Trophoblast cell (in vitro differentiated cells and primary cell): ENCODE measurements at regions not wholly inside any gene's neighbourhood (a gene's known extent, or its start where the extent isn't known, plus 50 kb on each side); places are given as distances from the start of the nearest gene placed in this dataset.

Source experiments
- DNase-seq, 2 donors: peaks; one replicate each; pipeline ENCODE4 v3.0.0-alpha.2; 2016
- H2AFZ ChIP-seq: 2 replicates; pipeline ENCODE4 v1.6.1; 2013; ENCODE audit warnings: low read length, moderate library complexity, mild to moderate bottlenecking; ENCODE audit not compliant: insufficient read depth, poor library complexity
- H2AK5ac ChIP-seq: 2 replicates; pipeline ENCODE4 v1.6.1; 2013; ENCODE audit warnings: mild to moderate bottlenecking, low read length
- H2BK120ac ChIP-seq: 2 replicates; pipeline ENCODE4 v1.6.1; 2013; ENCODE audit warnings: low read length, mild to moderate bottlenecking, moderate library complexity; ENCODE audit not compliant: insufficient read depth, poor library complexity
- H2BK12ac ChIP-seq: 2 replicates; pipeline ENCODE4 v1.6.1; 2013; ENCODE audit warnings: mild to moderate bottlenecking, low read length, moderate library complexity
- H2BK5ac ChIP-seq: 2 replicates; pipeline ENCODE4 v1.6.1; 2013; ENCODE audit warnings: low read length, low read depth, moderate library complexity, mild to moderate bottlenecking; ENCODE audit not compliant: poor library complexity
- H3K14ac ChIP-seq: 2 replicates; pipeline ENCODE4 v1.6.1; 2013; ENCODE audit warnings: mild to moderate bottlenecking, low read length
- H3K18ac ChIP-seq: 2 replicates; pipeline ENCODE4 v1.6.1; 2013; ENCODE audit warnings: mild to moderate bottlenecking, low read length
- H3K23ac ChIP-seq: 2 replicates; pipeline ENCODE4 v1.6.1; 2013; ENCODE audit warnings: low read length
- H3K27ac ChIP-seq: 2 replicates; pipeline ENCODE4 v1.5.1; 2013; ENCODE audit warnings: low read depth, mild to moderate bottlenecking, inconsistent platforms, low read length, moderate library complexity
- H3K27me3 ChIP-seq: 2 replicates; pipeline ENCODE4 v1.6.1; 2013; ENCODE audit warnings: inconsistent platforms, mild to moderate bottlenecking, low read length, moderate library complexity; ENCODE audit not compliant: insufficient read depth
- H3K36me3 ChIP-seq, 2 experiments: 1 replicate in 1 of 2; 2 replicates in 1 of 2; pipeline ENCODE4 v1.6.1; 2013; ENCODE audit warnings: low read length in 2 of 2, mild to moderate bottlenecking in 2 of 2, moderate library complexity in 1 of 2; ENCODE audit not compliant: insufficient read depth in 2 of 2, control insufficient read depth in 1 of 2
- H3K4ac ChIP-seq: 2 replicates; pipeline ENCODE4 v1.6.1; 2013; ENCODE audit warnings: low read depth, mild to moderate bottlenecking, low read length, moderate library complexity
- H3K4me1 ChIP-seq, 2 experiments: 1 replicate in 1 of 2; 2 replicates in 1 of 2; pipeline ENCODE4 v1.6.1; 2013; ENCODE audit warnings: low read length in 2 of 2, mild to moderate bottlenecking in 2 of 2, moderate library complexity in 1 of 2; ENCODE audit not compliant: insufficient read depth in 2 of 2, control insufficient read depth in 1 of 2
- H3K4me2 ChIP-seq: 2 replicates; pipeline ENCODE4 v1.6.1; 2013; ENCODE audit warnings: inconsistent platforms, mild to moderate bottlenecking, low read length, moderate library complexity
- H3K4me3 ChIP-seq: 2 replicates; pipeline ENCODE4 v1.5.1; 2013; ENCODE audit warnings: mild to moderate bottlenecking, low read depth, low read length, inconsistent platforms
- H3K79me1 ChIP-seq: one replicate; pipeline ENCODE4 v1.6.1; 2013; ENCODE audit warnings: low read length
- H3K79me2 ChIP-seq: 2 replicates; pipeline ENCODE4 v1.6.1; 2013; ENCODE audit warnings: low read length, mild to moderate bottlenecking; ENCODE audit not compliant: control insufficient read depth, insufficient read depth, poor library complexity
- H3K9ac ChIP-seq: 2 replicates; pipeline ENCODE4 v1.6.1; 2013; ENCODE audit warnings: mild to moderate bottlenecking, low read length
- H3K9me3 ChIP-seq: 2 replicates; pipeline ENCODE4 v1.6.1; 2013; ENCODE audit warnings: low read depth, mild to moderate bottlenecking, control low read depth, inconsistent platforms, low read length; ENCODE audit not compliant: insufficient read depth
- H4K12ac ChIP-seq: 2 replicates; pipeline ENCODE4 v1.6.1; 2013; ENCODE audit warnings: low read depth, mild to moderate bottlenecking, low read length, moderate library complexity
- H4K8ac ChIP-seq: 2 replicates; pipeline ENCODE4 v1.6.1; 2013; ENCODE audit warnings: low read depth, mild to moderate bottlenecking, low read length, moderate library complexity
- H4K91ac ChIP-seq: one replicate; pipeline ENCODE4 v1.6.1; 2013; ENCODE audit warnings: low read depth, mild to moderate bottlenecking, low read length, moderate library complexity
- WGBS: extraction: QIAGEN DNeasy Blood & Tissue Kit; methylation state at CpG from one replicate; pipeline ENCODE4 v1.1.7; 2013; ENCODE audit warnings: missing lambda C conversion rate; ENCODE audit not compliant: insufficient read length, insufficient coverage; ENCODE audit errors: extremely low coverage; 5-methylcytosine and 5-hydroxymethylcytosine counted together

- Histone ChIP-seq H3K4me2 (no peak overlapping the region), H2BK12ac (no peak overlapping the region), H3K79me2 (no peaks in the 10 kb centered on the region), H3K4me3 (no peak overlapping the region), H3K9ac (no peak overlapping the region), H2AK5ac (no peak overlapping the region), H3K4me1 (no peaks in the 10 kb centered on the region), H2AFZ (no peak overlapping the region), H3K36me3 (no peaks in the 10 kb centered on the region), H2BK120ac (no peak overlapping the region), H3K14ac (no peak overlapping the region), H2BK5ac (no peak overlapping the region), H3K27ac (no peak overlapping the region), H3K4ac (no peak overlapping the region), H3K18ac (no peak overlapping the region), H3K79me1 (no peaks in the 10 kb centered on the region), H3K27me3 (no peaks in the 10 kb centered on the region), H4K91ac (no peak overlapping the region), H4K12ac (no peak overlapping the region), H3K9me3 (peaks cover 3% of the 10 kb centered on the region), H3K23ac (no peak overlapping the region), H4K8ac (no peak overlapping the region)
- DNase-seq, result no peak
- WGBS, result no CpG with 5 or more reads among the region's 18 CpGs
Measured at GRCh38 chr14:101197595-101198397, 294.3 kb upstream of the RTL1 start.

GRCh38 chr14:101198398-101199027, 295.0 kb upstream of the RTL1 start:
- H3K79me1 ChIP-seq, result no peaks in the 10 kb centered on the region
- H2BK5ac ChIP-seq, result no peak overlapping the region
- no peak overlapping the region for H4K12ac ChIP-seq
- H4K8ac ChIP-seq, result no peak overlapping the region
- no peak overlapping the region for H2AK5ac ChIP-seq
- no peak overlapping the region for H3K27ac ChIP-seq
- no peak overlapping the region for H2AFZ ChIP-seq
- H3K4me1 ChIP-seq, result no peaks in the 10 kb centered on the region
- H2BK120ac ChIP-seq, result no peak overlapping the region
- H3K79me2 ChIP-seq, result no peaks in the 10 kb centered on the region
- H3K4me2 ChIP-seq, result no peak overlapping the region
- no CpG with 5 or more reads among the region's 16 CpGs for WGBS
- H4K91ac ChIP-seq, result no peak overlapping the region
- no peak for DNase-seq
- H3K9ac ChIP-seq, result no peak overlapping the region
- no peak overlapping the region for H3K18ac ChIP-seq
- no peak overlapping the region for H3K4me3 ChIP-seq
- H3K23ac ChIP-seq, result no peak overlapping the region
- no peak overlapping the region for H3K4ac ChIP-seq
- H2BK12ac ChIP-seq, result no peak overlapping the region
- no peaks in the 10 kb centered on the region for H3K27me3 ChIP-seq
- H3K9me3 ChIP-seq, result peaks cover 6% of the 10 kb centered on the region
- no peak overlapping the region for H3K14ac ChIP-seq
- no peaks in the 10 kb centered on the region for H3K36me3 ChIP-seq

GRCh38 chr14:101199028-101199770, 295.7 kb upstream of the RTL1 start:
- H3K27ac ChIP-seq, result no peak overlapping the region

GRCh38 chr14:101200008-101200649, 296.6 kb upstream of the RTL1 start:
- Histone ChIP-seq H3K27me3 (no peaks in the 10 kb centered on the region), H2BK5ac (no peak overlapping the region), H4K12ac (no peak overlapping the region), H4K91ac (no peak overlapping the region), H3K4me3 (no peak overlapping the region), H3K9ac (no peak overlapping the region), H3K36me3 (no peaks in the 10 kb centered on the region), H3K4me2 (no peak overlapping the region), H2AK5ac (no peak overlapping the region), H3K27ac (no peak overlapping the region), H3K18ac (no peak overlapping the region), H3K4ac (no peak overlapping the region), H3K79me2 (no peaks in the 10 kb centered on the region), H3K79me1 (no peaks in the 10 kb centered on the region), H2AFZ (no peak overlapping the region), H3K14ac (no peak overlapping the region), H3K23ac (no peak overlapping the region), H4K8ac (no peak overlapping the region), H2BK120ac (no peak overlapping the region), H3K9me3 (peaks cover 6% of the 10 kb centered on the region), H3K4me1 (no peaks in the 10 kb centered on the region), H2BK12ac (no peak overlapping the region)
- no CpG with 5 or more reads among the region's 13 CpGs for WGBS
- DNase-seq, result no peak

More at GRCh38 chr14:101199028-101199770, 295.7 kb upstream of the RTL1 start:
- no peak overlapping the region for H3K4me3 ChIP-seq
- H3K9ac ChIP-seq, result no peak overlapping the region
- H3K4ac ChIP-seq, result no peak overlapping the region
- no peak for DNase-seq
- H3K9me3 ChIP-seq, result peaks cover 6% of the 10 kb centered on the region
- H4K12ac ChIP-seq, result no peak overlapping the region
- H3K4me2 ChIP-seq, result no peak overlapping the region
- no peaks in the 10 kb centered on the region for H3K4me1 ChIP-seq
- no CpG with 5 or more reads among the region's 17 CpGs for WGBS
- no peaks in the 10 kb centered on the region for H3K79me2 ChIP-seq
- no peak overlapping the region for H2AK5ac ChIP-seq
- H2BK120ac ChIP-seq, result no peak overlapping the region
- H4K91ac ChIP-seq, result no peak overlapping the region
- H2BK5ac ChIP-seq, result no peak overlapping the region
- no peak overlapping the region for H3K18ac ChIP-seq
- H3K36me3 ChIP-seq, result no peaks in the 10 kb centered on the region
- no peak overlapping the region for H2BK12ac ChIP-seq
- H3K79me1 ChIP-seq, result no peaks in the 10 kb centered on the region
- no peaks in the 10 kb centered on the region for H3K27me3 ChIP-seq
- H3K14ac ChIP-seq, result no peak overlapping the region
- no peak overlapping the region for H2AFZ ChIP-seq
- no peak overlapping the region for H3K23ac ChIP-seq
- H4K8ac ChIP-seq, result no peak overlapping the region
